Endodermal cell (in vitro differentiated cells): ENCODE measurements at regions not wholly inside any gene's neighbourhood (a gene's known extent, or its start where the extent isn't known, plus 50 kb on each side); places are given as distances from the start of the nearest gene placed in this dataset.

Experiments
- DNase-seq: peaks from one replicate; pipeline ENCODE4 v3.0.0-alpha.2; 2017
- H3K27ac ChIP-seq: 2 replicates; pipeline ENCODE4 v1.5.1; 2013; ENCODE audit warnings: mild to moderate bottlenecking, low read depth, low read length, moderate library complexity
- H3K27me3 ChIP-seq: 2 replicates; pipeline ENCODE4 v1.6.1; 2013; ENCODE audit warnings: mild to moderate bottlenecking, low read length, moderate library complexity; ENCODE audit not compliant: insufficient read depth, control insufficient read depth, poor library complexity, severe bottlenecking
- H3K36me3 ChIP-seq: 2 replicates; pipeline ENCODE4 v1.7.0; 2013; ENCODE audit warnings: mild to moderate bottlenecking, low read length, moderate library complexity; ENCODE audit not compliant: control insufficient read depth, insufficient read depth
- H3K4me1 ChIP-seq: one replicate; pipeline ENCODE4 v1.7.0; 2013; ENCODE audit warnings: low read length; ENCODE audit not compliant: control insufficient read depth, insufficient read depth
- H3K4me3 ChIP-seq: 2 replicates; pipeline ENCODE4 v1.5.1; 2013; ENCODE audit warnings: mild to moderate bottlenecking, low read length, moderate library complexity
- H3K9ac ChIP-seq: 2 replicates; pipeline ENCODE4 v1.6.1; 2013; ENCODE audit warnings: mild to moderate bottlenecking, low read length, moderate library complexity; ENCODE audit not compliant: poor library complexity, severe bottlenecking; ENCODE audit errors: extremely low read depth
- H3K9me3 ChIP-seq: 2 replicates; pipeline ENCODE4 v1.6.1; 2013; ENCODE audit warnings: mild to moderate bottlenecking, low read length, moderate library complexity; ENCODE audit not compliant: control insufficient read depth
- H3K27ac Mint-ChIP-seq: 2 replicates; pipeline ENCODE4 v1.8.0; 2020; ENCODE audit warnings: mixed read lengths
- H3K27me3 Mint-ChIP-seq: 2 replicates; pipeline ENCODE4 v1.8.0; 2021; ENCODE audit warnings: mild to moderate bottlenecking, mixed read lengths; ENCODE audit not compliant: insufficient read depth
- H3K36me3 Mint-ChIP-seq: 2 replicates; pipeline ENCODE4 v1.8.0; 2020; ENCODE audit warnings: low read depth, mixed read lengths
- H3K4me1 Mint-ChIP-seq: 2 replicates; pipeline ENCODE4 v1.8.0; 2020; ENCODE audit warnings: mixed read lengths
- H3K4me3 Mint-ChIP-seq: 2 replicates; pipeline ENCODE4 v1.8.0; 2020; ENCODE audit warnings: mild to moderate bottlenecking, moderate library complexity, mixed read lengths
- H3K9me3 Mint-ChIP-seq: 2 replicates; pipeline ENCODE4 v1.8.0; 2020; ENCODE audit warnings: mild to moderate bottlenecking, mixed read lengths
- WGBS, 2 experiments: methylation state at CpG; one replicate each; pipeline versions ENCODE4 v1.1.5 to v1.1.7; 2013; ENCODE audit warnings: missing lambda C conversion rate in 2 of 2, mixed read lengths in 1 of 2; ENCODE audit not compliant: insufficient coverage in 1 of 2, insufficient read length in 1 of 2; 5-methylcytosine and 5-hydroxymethylcytosine counted together
- TF ChIP-seq, protein P1 (sequence below): fragments of 200-600 bp; sonication (generic); conservative IDR thresholded peaks from 2 replicates; pipeline ENCODE4 v1.5.0; 2021; ENCODE audit warnings: antibody characterized with exemption, mild to moderate bottlenecking

DNA sequence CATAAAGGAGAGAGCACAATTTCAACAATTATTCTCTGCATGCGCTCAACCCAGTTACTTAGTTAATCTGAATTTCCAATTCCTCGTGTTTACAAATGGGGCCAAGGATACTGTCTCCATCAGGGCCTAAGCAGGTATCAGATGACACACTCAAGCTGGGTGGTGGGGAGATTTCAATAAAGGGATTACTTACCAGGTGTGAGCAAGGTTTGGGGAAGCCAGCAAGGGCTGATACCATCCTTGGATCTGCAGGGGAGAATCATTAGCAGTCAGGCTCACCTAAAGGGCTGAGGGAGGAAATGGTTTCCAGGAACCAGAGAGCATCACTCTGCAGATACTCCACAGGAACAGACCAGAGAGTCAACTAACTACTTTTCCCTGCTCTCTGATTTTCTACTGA lies 487.1 kb downstream of the NTRK2 start:
- WGBS, 2 experiments, result 84 to 88% methylated on average over 2 of the region's 2 CpGs
- Histone ChIP-seq H3K36me3 (no peaks in the 10 kb centered on the region), H3K9ac (no peak overlapping the region), H3K4me3 (peak overlapping the region; percentile 72), H3K27ac (no peak overlapping the region), H3K4me1 (peaks cover 28% of the 10 kb centered on the region), H3K27me3 (no peaks in the 10 kb centered on the region), H3K9me3 (no peaks in the 10 kb centered on the region)
- Mint-ChIP-seq H3K36me3 (no peaks in the 10 kb centered on the region), H3K4me3 (peak overlapping the region; percentile 20), H3K9me3 (peaks cover 3% of the 10 kb centered on the region), H3K27me3 (no peaks in the 10 kb centered on the region), H3K27ac (peak overlapping the region; percentile 14), H3K4me1 (peaks cover 40% of the 10 kb centered on the region)
- TF ChIP-seq, protein P1, sequence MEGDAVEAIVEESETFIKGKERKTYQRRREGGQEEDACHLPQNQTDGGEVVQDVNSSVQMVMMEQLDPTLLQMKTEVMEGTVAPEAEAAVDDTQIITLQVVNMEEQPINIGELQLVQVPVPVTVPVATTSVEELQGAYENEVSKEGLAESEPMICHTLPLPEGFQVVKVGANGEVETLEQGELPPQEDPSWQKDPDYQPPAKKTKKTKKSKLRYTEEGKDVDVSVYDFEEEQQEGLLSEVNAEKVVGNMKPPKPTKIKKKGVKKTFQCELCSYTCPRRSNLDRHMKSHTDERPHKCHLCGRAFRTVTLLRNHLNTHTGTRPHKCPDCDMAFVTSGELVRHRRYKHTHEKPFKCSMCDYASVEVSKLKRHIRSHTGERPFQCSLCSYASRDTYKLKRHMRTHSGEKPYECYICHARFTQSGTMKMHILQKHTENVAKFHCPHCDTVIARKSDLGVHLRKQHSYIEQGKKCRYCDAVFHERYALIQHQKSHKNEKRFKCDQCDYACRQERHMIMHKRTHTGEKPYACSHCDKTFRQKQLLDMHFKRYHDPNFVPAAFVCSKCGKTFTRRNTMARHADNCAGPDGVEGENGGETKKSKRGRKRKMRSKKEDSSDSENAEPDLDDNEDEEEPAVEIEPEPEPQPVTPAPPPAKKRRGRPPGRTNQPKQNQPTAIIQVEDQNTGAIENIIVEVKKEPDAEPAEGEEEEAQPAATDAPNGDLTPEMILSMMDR, result no peak
- peak; percentile 63 for DNase-seq

DNA sequence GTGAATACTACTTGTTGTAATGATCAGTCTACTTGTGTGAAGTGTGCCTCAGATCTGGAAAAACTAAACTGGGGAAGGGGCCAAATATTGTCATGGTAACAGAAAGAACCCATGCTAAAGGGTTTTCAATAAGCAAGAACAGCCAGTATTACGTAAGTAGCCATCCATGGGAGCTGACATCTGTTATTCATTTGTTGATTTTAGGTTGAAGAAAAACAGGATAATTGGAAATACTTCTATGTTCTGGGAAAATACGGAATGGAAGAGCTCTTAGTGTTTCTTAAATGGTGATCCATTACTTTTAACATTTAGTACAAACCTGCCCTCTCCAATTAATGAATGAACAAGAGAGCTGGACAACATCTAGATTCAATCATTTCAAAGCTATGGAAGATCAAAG lies 485.8 kb downstream of the NTRK2 start:
- Histone ChIP-seq H3K9me3 (no peaks in the 10 kb centered on the region), H3K36me3 (no peaks in the 10 kb centered on the region), H3K9ac (no peak overlapping the region), H3K27ac (no peak overlapping the region), H3K4me3 (no peak overlapping the region), H3K27me3 (no peaks in the 10 kb centered on the region), H3K4me1 (peaks cover 39% of the 10 kb centered on the region)
- no peak for DNase-seq
- no peaks in the 10 kb centered on the region for H3K36me3 Mint-ChIP-seq
- H3K4me1 Mint-ChIP-seq, result peaks cover 47% of the 10 kb centered on the region
- H3K27me3 Mint-ChIP-seq, result no peaks in the 10 kb centered on the region
- TF ChIP-seq, protein P1, result no peak
- H3K9me3 Mint-ChIP-seq, result no peaks in the 10 kb centered on the region
- no peak overlapping the region for H3K4me3 Mint-ChIP-seq
- H3K27ac Mint-ChIP-seq, result no peak overlapping the region
- WGBS, 2 experiments, result 86 to 92% methylated on average over 1 to 2 of the region's 2 CpGs

DNA sequence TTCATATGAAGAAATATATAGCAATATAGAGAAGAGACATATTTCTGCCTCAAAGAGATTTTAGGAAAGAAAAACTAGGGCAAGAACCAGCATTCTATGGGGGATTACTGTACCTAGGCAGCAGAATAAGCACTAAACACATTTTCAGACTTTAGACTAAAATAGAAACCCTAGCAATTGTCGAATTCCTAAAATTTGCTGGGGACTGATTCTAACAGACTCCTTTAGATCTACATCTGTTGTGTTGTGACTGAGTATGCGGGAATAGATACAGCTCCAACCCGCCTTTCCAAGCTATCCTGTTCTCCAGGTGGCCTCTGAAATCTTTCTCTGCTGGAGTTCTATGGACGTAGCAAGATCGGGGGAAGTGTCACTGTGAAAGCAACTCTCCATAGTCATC lies 482.2 kb downstream of the NTRK2 start:
- Histone ChIP-seq H3K4me3 (no peak overlapping the region), H3K9ac (no peak overlapping the region), H3K9me3 (no peaks in the 10 kb centered on the region), H3K27me3 (no peaks in the 10 kb centered on the region), H3K27ac (no peak overlapping the region), H3K4me1 (peaks cover 31% of the 10 kb centered on the region), H3K36me3 (no peaks in the 10 kb centered on the region)
- TF ChIP-seq, protein P1, result no peak
- Mint-ChIP-seq H3K4me1 (peaks cover 29% of the 10 kb centered on the region), H3K4me3 (no peak overlapping the region), H3K27me3 (peaks cover 1% of the 10 kb centered on the region), H3K27ac (peak overlapping the region; percentile 56), H3K36me3 (no peaks in the 10 kb centered on the region), H3K9me3 (no peaks in the 10 kb centered on the region)
- DNase-seq, result no peak
- 75 to 86% methylated on average over 4 to 5 of the region's 5 CpGs for WGBS, 2 experiments
